ENCODE measurements at regions not wholly inside any gene's neighbourhood (a gene's known extent, or its start where the extent isn't known, plus 50 kb on each side); places are given as distances from the start of the nearest gene placed in this dataset.

DNA sequence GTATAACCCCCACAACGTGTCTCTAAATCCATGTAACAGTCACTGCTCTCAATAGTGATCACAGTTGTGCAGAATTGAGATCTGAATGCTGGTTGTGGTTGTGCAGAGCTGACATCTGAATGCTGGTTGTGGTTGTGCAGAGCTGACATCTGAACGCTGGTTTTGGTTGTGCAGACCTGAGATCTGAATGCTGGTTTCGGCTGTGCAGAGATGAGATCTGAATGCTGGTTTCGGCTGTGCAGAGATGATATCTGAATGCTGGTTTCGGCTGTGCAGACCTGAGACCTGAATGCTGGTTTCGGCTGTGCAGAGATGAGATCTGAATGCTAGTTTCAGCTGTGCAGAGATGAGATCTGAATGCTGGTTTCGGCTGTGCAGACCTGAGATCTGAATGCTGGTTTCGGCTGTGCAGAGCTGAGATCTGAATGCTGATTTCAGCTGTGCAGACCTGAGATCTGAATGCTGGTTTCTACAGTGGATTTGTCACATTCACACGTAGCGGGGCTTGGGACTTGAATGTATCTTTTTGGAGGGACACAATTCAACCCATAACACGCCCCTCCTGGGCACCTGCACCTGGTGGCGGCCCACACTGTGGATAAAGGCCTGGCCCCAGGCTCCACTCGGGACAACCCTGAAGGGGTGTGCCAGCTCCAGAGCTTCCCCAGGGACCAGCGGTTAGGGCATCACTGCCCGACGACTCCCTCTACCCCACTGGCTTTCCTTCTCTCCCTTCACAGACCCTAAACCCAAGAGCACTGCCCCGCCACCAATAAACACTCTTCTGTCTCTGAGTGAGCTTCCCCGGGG lies 51.1 kb upstream of the SLC66A3 start:
- no peak overlapping the region for H3K56ac ChIP-seq (ENCODE audit: insufficient read length, low read depth, low read length)
- no peak overlapping the region for H4K5ac ChIP-seq (ENCODE audit: insufficient read length, low read depth, low read length)
- no peak overlapping the region for H2BK120ac ChIP-seq (ENCODE audit: low read depth, low read length, poor library complexity, severe bottlenecking)
- H4K20me1 ChIP-seq (ENCODE audit: control insufficient read depth, insufficient read depth, insufficient read length), result no peaks in the 10 kb centered on the region
- H2BK5ac ChIP-seq (ENCODE audit: insufficient read length, low read length), result no peak overlapping the region
- no peak overlapping the region for H2AFZ ChIP-seq (ENCODE audit: low read length)
- H3K4me1 ChIP-seq (ENCODE audit: insufficient read depth, low read length), result no peaks in the 10 kb centered on the region
- Mint-ChIP-seq H3K27me3 (ENCODE audit: low read depth) (peaks cover 6% of the 10 kb centered on the region), H3K36me3 (ENCODE audit: insufficient read depth in 1 of 3, low read depth in 3 of 3) (no peaks in the 10 kb centered on the region), H3K4me3 (no peak overlapping the region), H3K4me1 (no peaks in the 10 kb centered on the region; a peak in 1 of 4 replicates), H3K27ac (no peak overlapping the region; a peak in 2 of 7 replicates), H3K9me3 (no peaks in the 10 kb centered on the region; a peak in 1 of 5 replicates)
- no peak overlapping the region for H3K23ac ChIP-seq (ENCODE audit: insufficient read length, low read depth, low read length)
- no peak overlapping the region for H2AK5ac ChIP-seq (ENCODE audit: insufficient read length, low read length)
- H3K4ac ChIP-seq (ENCODE audit: low read depth, low read length), result no peak overlapping the region
- no peak overlapping the region for H4K8ac ChIP-seq (replicated peaks; ENCODE audit: insufficient read length, low read depth, low read length)
- no peak overlapping the region for H2BK20ac ChIP-seq (ENCODE audit: low read depth, low read length, poor library complexity, severe bottlenecking)
- H3K9me3 ChIP-seq (ENCODE audit: control insufficient read depth, low read depth, low read length), result no peaks in the 10 kb centered on the region
- no peak overlapping the region for H3K27ac ChIP-seq (ENCODE audit: insufficient read length, low read depth, low read length)
- no peak for DNase-seq
- no peak overlapping the region for H3K9ac ChIP-seq (ENCODE audit: extremely low read depth, insufficient read length, low read length)
- H3K18ac ChIP-seq (ENCODE audit: insufficient read length, low read depth, low read length), result no peak overlapping the region
- H2BK12ac ChIP-seq (ENCODE audit: insufficient read length, low read depth, low read length), result no peak overlapping the region
- no CpG with 5 or more reads among the region's 18 CpGs for WGBS (ENCODE audit: extremely low coverage, insufficient read length, low lambda C conversion rate)
- TF ChIP-seq, protein P1, sequence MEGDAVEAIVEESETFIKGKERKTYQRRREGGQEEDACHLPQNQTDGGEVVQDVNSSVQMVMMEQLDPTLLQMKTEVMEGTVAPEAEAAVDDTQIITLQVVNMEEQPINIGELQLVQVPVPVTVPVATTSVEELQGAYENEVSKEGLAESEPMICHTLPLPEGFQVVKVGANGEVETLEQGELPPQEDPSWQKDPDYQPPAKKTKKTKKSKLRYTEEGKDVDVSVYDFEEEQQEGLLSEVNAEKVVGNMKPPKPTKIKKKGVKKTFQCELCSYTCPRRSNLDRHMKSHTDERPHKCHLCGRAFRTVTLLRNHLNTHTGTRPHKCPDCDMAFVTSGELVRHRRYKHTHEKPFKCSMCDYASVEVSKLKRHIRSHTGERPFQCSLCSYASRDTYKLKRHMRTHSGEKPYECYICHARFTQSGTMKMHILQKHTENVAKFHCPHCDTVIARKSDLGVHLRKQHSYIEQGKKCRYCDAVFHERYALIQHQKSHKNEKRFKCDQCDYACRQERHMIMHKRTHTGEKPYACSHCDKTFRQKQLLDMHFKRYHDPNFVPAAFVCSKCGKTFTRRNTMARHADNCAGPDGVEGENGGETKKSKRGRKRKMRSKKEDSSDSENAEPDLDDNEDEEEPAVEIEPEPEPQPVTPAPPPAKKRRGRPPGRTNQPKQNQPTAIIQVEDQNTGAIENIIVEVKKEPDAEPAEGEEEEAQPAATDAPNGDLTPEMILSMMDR (conservative IDR thresholded peaks at IDR 0.05), result no peak
- H3T11ph ChIP-seq (ENCODE audit: low read length), result no peak overlapping the region
- no peaks in the 10 kb centered on the region for H3K79me2 ChIP-seq (ENCODE audit: insufficient read depth, low read length)
- H3K4me2 ChIP-seq (ENCODE audit: insufficient read depth, insufficient read length, low read length), result no peak overlapping the region
- no peaks in the 10 kb centered on the region for H3K79me1 ChIP-seq (ENCODE audit: insufficient read depth, low read depth, low read length, poor library complexity, severe bottlenecking)
- no peak overlapping the region for H2BK15ac ChIP-seq (ENCODE audit: low read depth, low read length)
- no peaks in the 10 kb centered on the region; the same call in none of the 2 replicates for H3K27me3 ChIP-seq (ENCODE audit: insufficient read depth, low read length)
- H3K23me2 ChIP-seq (ENCODE audit: insufficient read length, low read depth, low read length, poor library complexity, severe bottlenecking), result no peaks in the 10 kb centered on the region
- no peak overlapping the region for H4K91ac ChIP-seq (ENCODE audit: insufficient read length, low read depth, low read length)
- no peak overlapping the region; the same call in 1 of the 2 replicates for H3K14ac ChIP-seq (ENCODE audit: insufficient read depth, low read length)
